Neural cell (in vitro differentiated cells): ENCODE measurements at regions not wholly inside any gene's neighbourhood (a gene's known extent, or its start where the extent isn't known, plus 50 kb on each side); places are given as distances from the start of the nearest gene placed in this dataset.

ENCODE experiments used
- CTCF ChIP-seq: fragments of 450-650 bp; IDR thresholded peaks from 2 replicates; pipeline ENCODE4 v1.5.1; 2014; ENCODE audit warnings: antibody characterized with exemption, mild to moderate bottlenecking, moderate library complexity; ENCODE audit not compliant: poor library complexity, severe bottlenecking
- EZH2 ChIP-seq: fragments of 200-600, 300-800 bp; shearing (Covaris generic), sonication (generic); IDR thresholded peaks from 2 replicates; pipeline ENCODE4 v1.6.1; 2014; ENCODE audit warnings: antibody characterized with exemption, low read length, borderline replicate concordance, mild to moderate bottlenecking; ENCODE audit not compliant: insufficient read depth, poor library complexity, severe bottlenecking
- POLR2AphosphoS5 ChIP-seq: IDR thresholded peaks from 2 replicates; pipeline ENCODE4 v1.6.1; 2012

GRCh38 chr11:16484434-16484833, 128.1 kb upstream of the SOX6 start:
- TF ChIP-seq CTCF (no peak), POLR2AphosphoS5 (no peak), EZH2 (no peak)
